Colonic mucosa (tissue), 4 donors: ENCODE measurements at regions not wholly inside any gene's neighbourhood (a gene's known extent, or its start where the extent isn't known, plus 50 kb on each side); places are given as distances from the start of the nearest gene placed in this dataset.

Experiments used
- DNase-seq: peaks from one replicate; pipeline ENCODE4 v3.0.0-alpha.2; 2020
- H3K27ac ChIP-seq: fragments of 200-600 bp; one replicate; pipeline ENCODE4 v1.8.0; 2021
- H3K27me3 ChIP-seq: fragments of 200-600 bp; one replicate; pipeline ENCODE4 v1.8.0; 2021
- H3K36me3 ChIP-seq: fragments of 200-600 bp; one replicate; pipeline ENCODE4 v1.8.0; 2021
- H3K4me1 ChIP-seq: fragments of 200-600 bp; one replicate; pipeline ENCODE4 v1.8.0; 2021; ENCODE audit warnings: mild to moderate bottlenecking
- H3K4me3 ChIP-seq: fragments of 200-600 bp; one replicate; pipeline ENCODE4 v1.8.0; 2021
- H3K9ac ChIP-seq, 2 donors: one replicate each; pipeline ENCODE4 v1.7.0; 2013; ENCODE audit warnings: control low read depth in 2 of 2, low read depth in 2 of 2, low read length in 2 of 2
- H3K9me3 ChIP-seq: fragments of 200-600 bp; one replicate; pipeline ENCODE4 v1.8.0; 2021
- CTCF ChIP-seq: fragments of 200-600 bp; IDR thresholded peaks from one replicate; pipeline ENCODE4 v1.8.0; 2022; ENCODE audit warnings: antibody characterized with exemption, mild to moderate bottlenecking
- intact Hi-C: fragments of 100-400 bp; cut with DNase I; formaldehyde crosslinking; loops from one replicate; pipeline ENCODE4 v1.14.1; 2022
- donor health status: healthy.
- donor health status: DM: no; HTN: no; CAD: no.
- donor health status: DM: no; HTN: no; CAD: no.

DNA sequence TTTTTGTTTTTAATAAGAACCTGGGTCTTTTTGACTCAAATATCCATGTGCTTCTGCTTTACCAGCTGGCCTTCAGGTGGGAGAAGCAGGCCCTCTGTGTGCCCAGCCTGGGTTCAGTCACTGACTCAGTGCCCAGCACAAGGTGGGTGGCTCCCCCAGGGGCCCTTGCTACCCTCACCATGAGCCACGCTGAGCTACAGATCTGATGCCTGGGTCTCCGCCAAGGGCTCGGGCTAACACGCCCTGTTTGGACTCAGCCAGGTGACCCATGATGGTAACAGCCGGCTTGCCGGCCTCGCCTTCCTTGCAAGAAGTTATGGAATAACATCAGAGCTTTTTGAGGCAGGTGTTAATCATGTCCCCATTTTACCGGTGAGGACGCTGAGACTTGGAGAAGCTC lies 109.5 kb upstream of the NLRP1 start:
- no peaks in the 10 kb centered on the region for H3K4me1 ChIP-seq
- no peaks in the 10 kb centered on the region for H3K36me3 ChIP-seq
- intact Hi-C loops, result no loop called here
- no peak overlapping the region for H3K27ac ChIP-seq
- no peaks in the 10 kb centered on the region for H3K27me3 ChIP-seq
- H3K9me3 ChIP-seq, result no peaks in the 10 kb centered on the region
- no peak overlapping the region for H3K9ac ChIP-seq
- no peak for DNase-seq
- H3K4me3 ChIP-seq, result no peak overlapping the region
- TF ChIP-seq CTCF, result no peak

GRCh38 chr17:5694551-5694950 lies 110.2 kb upstream of the NLRP1 start:
- H3K27ac ChIP-seq, result no peak overlapping the region
- no peaks in the 10 kb centered on the region for H3K9me3 ChIP-seq
- TF ChIP-seq CTCF, result no peak
- H3K4me1 ChIP-seq, result no peaks in the 10 kb centered on the region
- no peaks in the 10 kb centered on the region for H3K27me3 ChIP-seq
- H3K4me3 ChIP-seq, result no peak overlapping the region
- intact Hi-C loops, result no loop called here
- no peaks in the 10 kb centered on the region for H3K36me3 ChIP-seq
- no peak overlapping the region for H3K9ac ChIP-seq
- no peak for DNase-seq

DNA sequence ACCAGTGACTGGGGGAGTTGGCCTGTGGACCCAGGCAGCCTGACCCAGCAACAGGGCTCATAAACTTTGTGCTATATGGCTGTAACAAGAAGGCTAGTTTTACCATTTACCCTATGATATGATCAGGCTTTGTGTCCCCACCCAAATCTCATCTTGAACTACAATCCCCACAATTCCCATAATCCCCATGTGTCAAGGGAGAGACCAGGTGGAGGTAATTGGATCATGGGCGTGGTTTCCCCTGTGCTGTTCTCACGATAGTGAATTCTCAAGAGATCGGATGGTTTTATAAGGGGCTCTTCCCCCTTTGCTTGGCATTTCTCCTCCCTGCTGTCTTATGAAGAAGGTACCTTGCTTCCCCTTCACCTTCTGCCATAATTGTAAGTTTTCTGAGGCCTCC lies 111.2 kb upstream of the NLRP1 start:
- Histone ChIP-seq H3K9ac (no peak overlapping the region), H3K4me3 (no peak overlapping the region), H3K9me3 (no peaks in the 10 kb centered on the region), H3K36me3 (no peaks in the 10 kb centered on the region), H3K4me1 (no peaks in the 10 kb centered on the region), H3K27ac (no peak overlapping the region), H3K27me3 (no peaks in the 10 kb centered on the region)
- intact Hi-C loops, result no loop called here
- DNase-seq, result no peak
- TF ChIP-seq CTCF, result no peak

DNA sequence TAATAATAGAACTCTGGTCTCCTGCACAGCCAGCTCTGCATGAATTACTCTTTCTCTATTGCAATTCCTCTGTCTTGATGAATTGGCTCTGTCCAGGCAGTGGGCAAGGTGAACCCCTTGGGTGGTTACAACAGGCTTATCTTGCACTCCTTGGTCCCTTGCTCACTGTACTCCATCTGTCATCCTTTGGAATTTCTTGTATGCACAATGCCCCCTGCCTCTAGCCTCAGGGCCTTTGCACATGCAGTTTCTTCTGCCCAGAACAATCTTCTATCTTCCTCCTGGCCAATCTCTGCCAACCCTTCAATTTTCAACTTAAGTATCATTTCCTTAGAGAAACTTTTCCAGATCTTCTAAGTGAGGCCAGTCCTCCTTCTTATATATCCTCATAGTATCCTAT lies 114.7 kb upstream of the NLRP1 start:
- no peak for TF ChIP-seq CTCF
- H3K9me3 ChIP-seq, result no peaks in the 10 kb centered on the region
- intact Hi-C loops, result no loop called here

GRCh38 chr17:5699814-5700213 lies 115.5 kb upstream of the NLRP1 start:
- Histone ChIP-seq H3K9me3 (no peaks in the 10 kb centered on the region), H3K36me3 (no peaks in the 10 kb centered on the region), H3K4me3 (no peak overlapping the region), H3K9ac (no peak overlapping the region), H3K27ac (no peak overlapping the region), H3K27me3 (no peaks in the 10 kb centered on the region), H3K4me1 (no peaks in the 10 kb centered on the region)
- intact Hi-C loops, result no loop called here
- no peak for DNase-seq
- no peak for TF ChIP-seq CTCF

More for the DNA sequence above, 114.7 kb upstream of the NLRP1 start:
- no peak for DNase-seq
- H3K9ac ChIP-seq, result no peak overlapping the region
- H3K36me3 ChIP-seq, result no peaks in the 10 kb centered on the region
- H3K27me3 ChIP-seq, result no peaks in the 10 kb centered on the region
- H3K27ac ChIP-seq, result no peak overlapping the region
- no peaks in the 10 kb centered on the region for H3K4me1 ChIP-seq
- H3K4me3 ChIP-seq, result no peak overlapping the region

GRCh38 chr17:5700745-5701144 lies 116.4 kb upstream of the NLRP1 start:
- H3K9me3 ChIP-seq, result no peaks in the 10 kb centered on the region
- no peaks in the 10 kb centered on the region for H3K4me1 ChIP-seq
- intact Hi-C loops, result no loop called here
- no peaks in the 10 kb centered on the region for H3K36me3 ChIP-seq
- DNase-seq, result no peak
- H3K4me3 ChIP-seq, result no peak overlapping the region
- TF ChIP-seq CTCF, result no peak
- no peak overlapping the region for H3K27ac ChIP-seq
- no peaks in the 10 kb centered on the region for H3K27me3 ChIP-seq
- no peak overlapping the region for H3K9ac ChIP-seq
